Neural progenitor cell (in vitro differentiated cells): ENCODE measurements at regions not wholly inside any gene's neighbourhood (a gene's known extent, or its start where the extent isn't known, plus 50 kb on each side); places are given as distances from the start of the nearest gene placed in this dataset.

Experiments used
- CTCF ChIP-seq: fragments of 200-600 bp; sonication (generic); IDR thresholded peaks from 2 replicates; pipeline ENCODE4 v1.5.1; 2017; ENCODE audit warnings: antibody characterized with exemption, mild to moderate bottlenecking
- EZH2 ChIP-seq: fragments of 200-600 bp; sonication (generic); IDR thresholded peaks from 2 replicates; pipeline ENCODE4 v1.6.1; 2017; ENCODE audit warnings: antibody characterized with exemption, mild to moderate bottlenecking, moderate library complexity
- EZH2phosphoT487 ChIP-seq: fragments of 200-600 bp; sonication (generic); IDR thresholded peaks from 2 replicates; pipeline ENCODE4 v1.6.1; 2017; ENCODE audit warnings: antibody characterized with exemption

- TF ChIP-seq CTCF: no peak
- TF ChIP-seq EZH2: no peak
- TF ChIP-seq EZH2phosphoT487: no peak
Measured at GRCh38 chr2:145075454-145076062, 555.6 kb upstream of the ZEB2 start.
